ENCODE measurements at regions not wholly inside any gene's neighbourhood (a gene's known extent, or its start where the extent isn't known, plus 50 kb on each side); places are given as distances from the start of the nearest gene placed in this dataset.
"Not testable (repeated sequence)": the region's sequence is repeated elsewhere in the genome, so short reads cannot be mapped to it uniquely, and the experiment has no call there.

DNA sequence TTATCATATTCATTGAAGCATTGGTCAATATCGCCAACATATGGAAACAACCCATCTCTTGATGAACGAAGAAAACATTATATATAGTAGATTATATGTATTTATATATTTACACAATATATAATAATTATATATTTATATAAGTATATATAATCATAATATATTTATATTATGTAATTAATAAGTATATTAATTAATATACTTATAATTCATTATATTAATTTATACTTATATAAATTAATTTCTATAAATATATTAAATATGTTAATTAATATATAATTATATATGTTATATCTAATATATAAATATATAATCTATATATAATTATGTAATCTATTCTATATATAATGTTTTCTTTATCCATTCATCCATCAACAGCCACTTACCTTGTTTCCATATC, 69.0 kb upstream of the SRD5A3 start:
- no peak for TF ChIP-seq NFRKB (IDR thresholded peaks at IDR 0.05)
- no peak for TF ChIP-seq ARNT (IDR thresholded peaks at IDR 0.05)
- TF ChIP-seq FOXK2 (IDR thresholded peaks at IDR 0.05): no peak
- TF ChIP-seq HDGF (IDR thresholded peaks at IDR 0.05; ENCODE audit: borderline replicate concordance): no peak
- TF ChIP-seq ZNF384 (IDR thresholded peaks at IDR 0.05): no peak
- TF ChIP-seq L3MBTL2 (conservative IDR thresholded peaks at IDR 0.05): no peak
- no peak for TF ChIP-seq SUZ12 (IDR thresholded peaks at IDR 0.05)
- TF ChIP-seq LEF1 (IDR thresholded peaks at IDR 0.05; ENCODE audit: borderline replicate concordance): no peak
- TF ChIP-seq ELF4 (IDR thresholded peaks at IDR 0.05): no peak
- TF ChIP-seq SP1 (IDR thresholded peaks at IDR 0.05): no peak
- no peak for TF ChIP-seq FOXA1 (IDR thresholded peaks at IDR 0.05)
- TF ChIP-seq TARDBP (IDR thresholded peaks at IDR 0.05): no peak
- TF ChIP-seq FOXM1 (IDR thresholded peaks at IDR 0.05; ENCODE audit: borderline replicate concordance): no peak
- TF ChIP-seq CTBP1 (IDR thresholded peaks at IDR 0.05; ENCODE audit: borderline replicate concordance): no peak
- TF ChIP-seq PKNOX1 (IDR thresholded peaks at IDR 0.05): no peak
- no peak for TF ChIP-seq BHLHE40 (IDR thresholded peaks at IDR 0.05; ENCODE audit: borderline replicate concordance)
- POLR2A ChIA-PET: no interaction called here
- CTCF ChIA-PET: no interaction called here
- DNase-seq (ENCODE audit: extremely low spot score): no peak

DNA sequence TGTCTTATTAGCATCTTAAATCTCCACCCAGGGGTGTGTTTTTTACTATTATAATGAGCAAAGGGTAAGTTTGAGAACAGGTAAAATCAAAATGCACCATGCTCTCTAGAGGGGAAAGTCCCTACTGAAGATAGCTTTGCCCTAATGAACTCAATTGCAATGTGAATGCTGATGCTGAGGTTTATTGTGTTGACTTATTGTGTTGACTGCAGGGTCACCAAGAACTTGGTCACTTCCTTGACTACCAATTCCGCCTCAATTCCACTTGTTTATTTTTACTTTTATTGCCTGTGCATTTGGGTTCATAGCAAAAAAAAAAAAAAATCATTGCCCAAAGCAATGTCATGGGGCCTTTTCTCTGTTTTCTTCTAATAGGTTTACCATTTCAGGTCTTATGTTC, 67.7 kb upstream of the SRD5A3 start:
- POLR2A ChIA-PET: no interaction called here
- DNase-seq (ENCODE audit: extremely low spot score): no peak
- TF ChIP-seq ARNT (IDR thresholded peaks at IDR 0.05) (no peak), SP1 (IDR thresholded peaks at IDR 0.05) (no peak), HDGF (IDR thresholded peaks at IDR 0.05; ENCODE audit: borderline replicate concordance) (no peak), CTBP1 (IDR thresholded peaks at IDR 0.05; ENCODE audit: borderline replicate concordance) (no peak), LEF1 (IDR thresholded peaks at IDR 0.05; ENCODE audit: borderline replicate concordance) (no peak), FOXA1 (IDR thresholded peaks at IDR 0.05) (no peak), NFRKB (IDR thresholded peaks at IDR 0.05) (no peak), BHLHE40 (IDR thresholded peaks at IDR 0.05; ENCODE audit: borderline replicate concordance) (no peak), TARDBP (IDR thresholded peaks at IDR 0.05) (no peak), FOXK2 (IDR thresholded peaks at IDR 0.05) (no peak), L3MBTL2 (conservative IDR thresholded peaks at IDR 0.05) (no peak), PKNOX1 (IDR thresholded peaks at IDR 0.05) (no peak), ELF4 (IDR thresholded peaks at IDR 0.05) (no peak), SUZ12 (IDR thresholded peaks at IDR 0.05) (no peak), FOXM1 (IDR thresholded peaks at IDR 0.05; ENCODE audit: borderline replicate concordance) (no peak), ZNF384 (IDR thresholded peaks at IDR 0.05) (no peak)
- CTCF ChIA-PET: no interaction called here

- POLR2A ChIA-PET; DNase-seq (ENCODE audit: extremely low spot score): not testable (repeated sequence)
Observed at GRCh38 chr4:55280474-55280873, 65.6 kb upstream of the SRD5A3 start.

DNA sequence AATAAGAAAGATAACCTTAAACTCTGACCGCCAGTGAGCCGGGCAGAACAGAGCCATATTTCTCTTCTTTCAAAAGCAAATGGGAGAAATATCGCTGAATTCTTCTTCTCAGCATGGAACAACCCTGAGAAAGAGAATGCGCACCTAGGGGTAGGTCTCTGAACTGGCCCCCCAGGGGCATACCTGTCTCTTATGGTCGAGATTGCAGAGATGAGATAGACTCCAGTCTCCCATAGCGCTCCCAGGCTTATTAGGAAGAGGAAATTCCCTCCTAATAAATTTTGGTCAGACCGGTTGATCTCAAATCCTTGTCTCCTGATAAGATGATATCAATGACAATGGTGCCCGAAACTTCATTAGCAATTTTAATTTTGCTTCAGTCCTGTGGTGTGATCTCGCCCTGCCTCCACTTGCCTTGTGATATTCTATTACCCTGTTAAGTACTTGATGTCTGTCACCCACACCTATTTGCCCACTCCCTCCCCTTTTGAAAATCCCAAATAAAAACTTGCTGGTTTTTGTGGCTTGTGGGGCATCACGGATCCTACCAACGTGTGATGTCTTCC, 64.8 kb upstream of the SRD5A3 start:
- POLR2A ChIA-PET; DNase-seq (ENCODE audit: extremely low spot score): not testable (repeated sequence)

More at GRCh38 chr4:55280474-55280873, 65.6 kb upstream of the SRD5A3 start:
- CTCF ChIA-PET: not testable (repeated sequence)

GRCh38 chr4:55284331-55284730, 61.7 kb upstream of the SRD5A3 start:
- no peak for DNase-seq (ENCODE audit: extremely low spot score)
- ChIA-PET CTCF (no interaction called here), POLR2A (no interaction called here)
- TF ChIP-seq ZNF384 (IDR thresholded peaks at IDR 0.05) (no peak), LEF1 (IDR thresholded peaks at IDR 0.05; ENCODE audit: borderline replicate concordance) (no peak), ARNT (IDR thresholded peaks at IDR 0.05) (no peak), FOXK2 (IDR thresholded peaks at IDR 0.05) (no peak), CTBP1 (IDR thresholded peaks at IDR 0.05; ENCODE audit: borderline replicate concordance) (no peak), TARDBP (IDR thresholded peaks at IDR 0.05) (no peak), L3MBTL2 (conservative IDR thresholded peaks at IDR 0.05) (no peak), SUZ12 (IDR thresholded peaks at IDR 0.05) (no peak), NFRKB (IDR thresholded peaks at IDR 0.05) (no peak), BHLHE40 (IDR thresholded peaks at IDR 0.05; ENCODE audit: borderline replicate concordance) (no peak), PKNOX1 (IDR thresholded peaks at IDR 0.05) (no peak), FOXA1 (IDR thresholded peaks at IDR 0.05) (no peak), HDGF (IDR thresholded peaks at IDR 0.05; ENCODE audit: borderline replicate concordance) (no peak)

More for the DNA sequence above, 64.8 kb upstream of the SRD5A3 start:
- CTCF ChIA-PET: not testable (repeated sequence)

DNA sequence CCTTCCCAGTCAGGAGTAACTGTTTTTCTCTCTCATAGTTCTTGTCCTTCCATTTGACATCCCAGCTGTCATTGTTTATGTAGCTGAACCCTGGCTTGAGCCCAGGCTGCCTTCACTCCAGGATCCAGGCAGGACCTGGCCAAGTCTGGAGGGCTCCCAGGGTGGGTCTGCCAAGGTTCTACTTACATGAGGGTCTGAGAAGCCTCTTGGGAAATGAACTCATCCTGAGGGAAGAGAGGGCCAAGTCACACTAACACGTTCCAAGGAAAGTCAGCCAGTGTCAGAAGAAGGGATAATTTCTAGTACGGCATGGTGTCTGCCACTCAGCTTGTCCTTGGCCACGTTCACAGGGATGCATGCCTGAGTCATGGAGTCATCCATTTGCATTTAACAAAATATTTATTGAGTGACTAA, 54.8 kb upstream of the SRD5A3 start:
- TF ChIP-seq ZNF384 (IDR thresholded peaks at IDR 0.05) (no peak), FOXK2 (IDR thresholded peaks at IDR 0.05) (no peak), TARDBP (IDR thresholded peaks at IDR 0.05) (no peak), FOXA1 (IDR thresholded peaks at IDR 0.05) (no peak), PKNOX1 (IDR thresholded peaks at IDR 0.05) (no peak), NFRKB (IDR thresholded peaks at IDR 0.05) (no peak), SUZ12 (IDR thresholded peaks at IDR 0.05) (no peak), BHLHE40 (IDR thresholded peaks at IDR 0.05; ENCODE audit: borderline replicate concordance) (no peak), LEF1 (IDR thresholded peaks at IDR 0.05; ENCODE audit: borderline replicate concordance) (no peak), SP1 (IDR thresholded peaks at IDR 0.05) (no peak), ARNT (IDR thresholded peaks at IDR 0.05) (no peak), FOXM1 (IDR thresholded peaks at IDR 0.05; ENCODE audit: borderline replicate concordance) (no peak), L3MBTL2 (conservative IDR thresholded peaks at IDR 0.05) (no peak), HDGF (IDR thresholded peaks at IDR 0.05; ENCODE audit: borderline replicate concordance) (no peak), CTBP1 (IDR thresholded peaks at IDR 0.05; ENCODE audit: borderline replicate concordance) (no peak), ELF4 (IDR thresholded peaks at IDR 0.05) (no peak)
- no peak for DNase-seq (ENCODE audit: extremely low spot score)
- ChIA-PET CTCF (no interaction called here), POLR2A (no interaction called here)

All from HEK293T (cell line).